HG02938 (cell line): ENCODE measurements at regions not wholly inside any gene's neighbourhood (a gene's known extent, or its start where the extent isn't known, plus 50 kb on each side); places are given as distances from the start of the nearest gene placed in this dataset.
"Not testable (repeated sequence)": the region's sequence is repeated elsewhere in the genome, so short reads cannot be mapped to it uniquely, and the experiment has no call there.

Experiments
- ATAC-seq: cut with Tn5 transposase; IDR thresholded peaks from one replicate; pipeline ENCODE4 v1.9.1; 2021; ENCODE audit warnings: mild to moderate bottlenecking, moderate library complexity; ENCODE audit not compliant: unreplicated experiment

DNA sequence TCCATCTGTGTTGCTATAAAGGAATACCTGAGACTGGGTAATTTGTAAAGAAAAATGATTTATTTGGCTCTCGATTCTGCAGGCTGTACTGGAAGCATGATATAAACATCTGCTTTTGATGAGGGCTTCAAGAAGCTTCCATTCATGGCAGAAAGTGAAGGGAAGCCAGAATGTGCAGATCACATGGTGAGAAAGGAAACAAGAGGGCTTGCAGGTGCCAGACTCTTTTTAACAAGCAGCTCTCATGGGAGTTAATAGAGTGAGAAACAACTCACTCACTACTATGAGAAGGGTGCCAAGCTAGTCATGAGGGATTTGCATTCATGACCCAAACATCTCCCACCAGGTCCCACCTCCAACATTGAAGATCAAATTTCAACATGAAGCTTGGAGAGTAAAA lies 247.2 kb downstream of the ZIC4 start:
- ATAC-seq = no peak

DNA sequence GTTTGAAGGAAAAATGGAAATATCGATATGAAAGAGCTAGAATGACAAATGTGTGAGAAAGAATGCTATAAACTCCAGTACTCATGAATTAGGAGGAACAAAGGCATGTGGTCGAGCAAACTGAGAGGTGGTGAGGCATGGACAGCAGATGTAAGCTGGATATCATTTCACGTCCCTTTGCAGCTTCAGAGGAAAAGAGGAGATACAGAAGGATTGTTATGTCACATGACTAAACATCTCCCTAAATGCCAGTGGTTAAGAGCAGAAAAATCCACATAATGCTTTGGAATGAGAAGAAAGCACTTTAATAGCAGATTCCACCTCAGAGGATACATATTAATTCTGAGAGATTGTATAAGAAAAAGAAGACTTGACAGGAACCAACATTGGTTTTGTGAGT lies 248.7 kb downstream of the ZIC4 start:
- no peak for ATAC-seq

DNA sequence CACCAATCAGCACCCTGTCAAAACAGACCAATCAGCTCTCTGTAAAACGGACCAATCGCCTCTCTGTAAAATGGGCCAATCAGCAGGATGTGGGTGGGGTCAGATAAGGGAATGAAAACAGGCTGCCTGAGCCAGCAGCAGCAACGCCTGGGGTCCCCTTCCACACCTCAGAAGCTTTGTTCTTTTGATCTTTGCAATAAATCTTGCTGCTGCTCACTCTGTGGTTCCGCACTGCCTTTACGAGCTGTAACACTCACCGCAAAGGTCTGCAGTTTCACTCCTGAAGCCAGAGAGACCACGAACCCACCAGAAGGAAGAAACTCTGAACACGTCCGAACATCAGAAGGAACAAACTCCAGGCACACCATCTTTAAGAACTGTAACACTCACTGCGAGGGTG lies 251.4 kb downstream of the ZIC4 start:
- not testable (repeated sequence) for ATAC-seq

DNA sequence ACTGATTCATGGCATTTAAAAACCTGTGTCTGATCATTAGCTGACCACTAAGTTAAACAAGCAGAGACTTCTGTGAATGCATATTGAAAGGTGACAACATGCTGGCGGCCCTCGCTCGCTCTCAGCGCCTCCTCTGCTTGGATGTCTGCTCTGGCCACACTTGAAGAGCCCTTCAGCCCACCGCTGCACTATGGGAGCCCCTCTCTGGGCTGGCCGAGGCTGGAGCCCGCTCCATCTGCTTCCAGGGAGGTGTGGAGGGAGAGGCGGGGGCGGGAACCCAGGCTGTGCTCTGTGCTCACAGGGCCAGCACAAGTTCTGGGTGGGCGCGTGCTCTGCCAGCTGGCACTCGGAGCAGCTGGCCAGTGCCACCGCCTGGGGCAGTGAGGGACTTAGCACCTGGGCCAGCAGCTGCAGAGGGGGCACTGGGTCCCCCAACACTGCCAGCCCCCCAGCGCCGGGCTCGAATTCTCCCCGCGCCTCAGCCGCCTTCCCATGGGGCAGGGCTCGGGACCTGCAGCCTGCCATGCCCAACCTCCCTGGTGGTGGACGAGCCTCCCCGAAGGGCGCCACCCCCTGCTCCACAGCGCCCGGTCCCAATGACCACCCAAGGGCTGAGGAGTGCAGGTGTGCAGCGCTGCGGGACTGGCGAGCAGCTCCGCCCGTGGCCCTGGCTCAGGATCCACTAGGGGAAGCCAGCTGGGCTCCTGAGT lies 252.4 kb downstream of the ZIC4 start:
- ATAC-seq = no peak

DNA sequence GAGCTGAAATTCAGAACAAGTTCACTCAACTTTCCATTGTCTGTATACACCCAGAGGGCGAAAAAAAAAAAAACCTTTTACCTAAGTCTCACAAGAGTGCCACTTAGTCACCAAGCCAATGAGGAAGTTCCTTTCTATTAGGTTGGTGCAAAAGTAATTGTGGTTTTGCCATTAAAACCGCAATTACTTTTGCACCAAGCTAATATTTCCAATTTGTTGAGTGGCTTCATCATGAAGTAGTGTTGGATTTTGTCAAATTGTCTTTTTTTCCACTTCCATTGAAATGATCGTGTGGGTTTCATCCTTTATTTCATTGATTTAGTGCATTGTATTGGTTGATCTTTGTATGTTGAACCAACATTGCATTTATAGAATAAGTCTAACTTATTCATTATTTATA lies 253.9 kb downstream of the ZIC4 start:
- ATAC-seq = no peak

DNA sequence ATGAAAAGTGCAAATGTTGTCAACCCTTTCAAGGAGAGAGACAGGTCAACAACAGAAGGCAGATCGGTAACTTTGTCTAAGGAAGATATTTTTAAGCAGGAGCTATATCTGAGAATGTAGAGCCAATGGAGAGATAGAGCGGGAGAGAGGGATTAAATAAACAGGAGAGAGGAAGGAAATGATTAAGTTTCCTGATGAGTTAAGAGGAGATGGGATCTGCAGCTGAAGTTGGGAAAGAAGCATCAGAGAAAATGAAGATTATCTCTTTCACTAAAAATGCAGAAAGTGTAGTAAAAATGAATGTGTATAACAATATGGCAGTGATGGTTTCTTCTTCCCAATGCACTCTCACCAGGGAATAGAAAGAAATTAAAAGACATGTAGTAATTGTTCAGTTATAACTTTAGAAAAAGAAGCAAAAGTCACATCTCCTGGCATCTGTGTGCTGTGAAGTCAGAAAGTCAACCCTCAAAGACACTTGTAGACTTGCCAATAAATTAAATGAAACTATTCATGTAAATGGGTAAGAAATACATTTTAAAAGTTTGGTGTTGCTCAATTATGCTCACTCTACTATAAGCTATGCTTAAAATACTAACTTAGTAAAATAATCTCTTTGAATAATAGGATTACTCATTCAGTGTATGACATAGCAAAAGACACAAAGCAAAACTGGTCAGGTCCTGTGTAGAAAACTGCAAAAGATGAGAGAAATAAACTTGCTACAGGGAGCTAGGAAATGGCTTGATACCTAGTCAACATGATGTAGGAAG lies 264.6 kb downstream of the ZIC4 start:
- no peak for ATAC-seq

DNA sequence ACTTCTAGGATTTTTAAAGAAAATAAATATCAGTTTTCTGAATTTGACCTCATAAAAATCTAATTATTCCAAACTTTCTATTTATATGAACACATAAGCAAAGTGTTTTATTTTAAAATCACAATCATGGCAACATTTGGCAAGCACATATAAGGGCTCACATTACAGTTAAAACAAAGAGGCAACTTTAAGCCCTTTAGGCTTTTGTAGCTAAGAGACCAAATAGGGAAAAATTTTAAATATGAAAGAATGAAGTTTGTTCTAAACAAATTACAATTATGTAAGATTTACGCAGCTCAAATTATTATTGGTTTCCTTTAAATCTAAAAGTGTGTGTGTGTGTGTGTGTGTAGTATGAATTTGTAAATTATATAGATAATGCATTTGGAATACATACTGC lies 267.0 kb downstream of the ZIC4 start:
- no peak for ATAC-seq

DNA sequence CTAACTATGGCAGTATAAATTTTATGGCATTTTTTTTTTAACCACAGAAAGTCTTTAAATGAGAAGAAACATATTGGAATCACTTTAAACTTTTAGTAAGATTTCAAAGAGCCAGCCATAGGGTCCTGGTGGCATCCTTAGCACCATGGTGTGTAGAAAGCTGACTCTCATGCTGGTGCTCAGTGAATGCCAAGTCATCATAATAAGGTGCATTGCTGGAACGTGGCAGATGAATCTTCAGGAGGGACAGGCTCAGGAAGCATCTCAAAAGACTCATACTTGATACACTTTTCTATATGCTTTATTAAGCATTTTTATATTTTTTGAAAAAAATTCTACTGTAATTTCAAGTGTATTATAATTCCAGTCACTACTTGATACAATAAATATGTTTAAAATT lies 274.2 kb downstream of the ZIC4 start:
- ATAC-seq = no peak

DNA sequence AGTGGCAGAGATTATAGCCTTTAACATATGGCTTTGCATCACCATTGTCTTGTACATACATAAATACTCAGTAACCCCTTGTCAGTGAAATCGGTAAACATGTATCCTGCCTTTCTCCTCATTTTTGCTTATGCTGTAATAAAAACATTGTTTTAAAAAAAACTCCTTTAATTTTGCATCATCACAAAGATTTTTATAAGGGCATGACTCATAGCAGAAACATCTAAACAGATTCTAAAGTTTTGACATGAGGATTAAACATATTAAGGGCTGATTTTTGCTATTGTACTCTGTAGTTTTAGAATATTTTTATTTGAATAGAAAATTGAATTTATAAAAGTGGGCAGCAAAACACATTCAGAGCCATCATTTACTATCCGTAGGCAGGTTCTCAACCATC lies 275.9 kb downstream of the ZIC4 start:
- no peak for ATAC-seq

DNA sequence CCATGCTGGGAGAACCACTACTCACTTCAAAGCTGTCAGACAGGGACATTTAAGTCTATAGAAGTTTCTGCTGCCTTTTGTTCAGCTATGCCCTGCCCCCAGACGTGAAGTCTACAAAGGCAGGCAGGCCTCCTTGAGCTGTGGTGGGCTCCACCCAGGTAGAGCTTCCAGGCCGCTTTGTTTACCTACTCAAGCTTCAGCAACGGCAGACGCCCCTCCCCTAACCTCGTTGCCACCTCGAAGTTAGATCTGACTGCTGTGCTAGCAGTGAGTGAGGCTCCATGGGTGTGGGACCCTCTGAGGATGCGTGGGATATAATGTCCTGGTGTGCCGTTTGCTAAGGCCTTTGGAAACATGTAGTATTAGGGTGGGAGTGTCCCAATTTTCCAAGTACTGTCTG lies 276.7 kb downstream of the ZIC4 start:
- no peak for ATAC-seq

DNA sequence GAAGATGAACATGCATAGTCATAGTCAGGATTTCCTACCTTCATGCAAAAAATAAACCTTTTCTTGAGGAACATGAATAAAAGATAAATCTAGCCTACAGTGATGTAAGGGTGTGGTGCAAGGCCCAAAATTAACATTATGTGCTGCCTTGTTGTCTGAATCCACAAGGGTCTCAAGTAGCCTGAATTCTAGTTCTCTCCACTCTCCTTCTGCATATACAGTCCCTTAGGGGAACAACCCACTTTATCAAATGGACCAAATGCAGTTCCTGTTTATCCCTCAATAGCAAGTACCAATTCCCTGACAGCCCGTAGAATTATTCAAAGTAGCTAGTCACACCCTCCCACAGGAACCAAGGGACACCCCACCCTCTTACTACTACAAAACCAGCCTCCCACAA lies 284.0 kb downstream of the ZIC4 start:
- no peak for ATAC-seq

DNA sequence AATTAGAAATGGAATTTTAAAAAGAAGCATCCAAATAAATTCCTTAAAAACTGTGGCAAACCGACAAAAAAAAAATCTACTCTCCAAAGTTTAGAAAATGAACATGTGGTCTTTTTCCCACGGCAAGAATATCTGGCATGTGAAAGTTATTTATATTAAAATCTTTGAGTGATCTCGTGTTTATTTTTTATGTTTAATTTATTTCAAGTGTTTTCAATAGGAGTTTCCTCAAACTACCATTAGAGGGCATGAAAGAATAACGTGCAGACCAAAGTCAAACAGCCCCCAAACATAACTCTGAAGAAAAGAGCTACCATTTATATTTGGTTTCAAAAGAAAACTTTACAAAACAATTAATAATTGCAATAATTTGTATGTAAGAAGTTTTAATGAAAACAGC lies 286.4 kb downstream of the ZIC4 start:
- no peak for ATAC-seq

DNA sequence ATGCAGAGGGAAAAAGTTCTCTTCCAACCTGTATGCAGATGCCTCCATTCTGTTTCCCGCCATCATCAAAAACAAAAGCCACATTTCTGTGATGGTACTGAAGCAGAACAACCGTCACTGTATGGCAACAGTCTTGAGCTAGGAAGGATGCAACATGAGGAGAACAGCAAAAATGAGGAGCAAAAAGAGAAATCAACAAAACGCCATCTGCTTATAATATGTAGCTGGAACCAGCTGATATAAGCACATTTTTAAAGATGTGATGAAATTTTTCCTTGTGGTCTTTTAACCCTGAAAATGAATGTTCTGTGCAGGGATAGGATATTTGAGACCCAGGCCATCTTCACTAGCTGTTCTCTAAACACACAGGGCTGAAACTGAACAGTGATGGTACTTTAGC lies 287.0 kb downstream of the ZIC4 start:
- no peak for ATAC-seq

DNA sequence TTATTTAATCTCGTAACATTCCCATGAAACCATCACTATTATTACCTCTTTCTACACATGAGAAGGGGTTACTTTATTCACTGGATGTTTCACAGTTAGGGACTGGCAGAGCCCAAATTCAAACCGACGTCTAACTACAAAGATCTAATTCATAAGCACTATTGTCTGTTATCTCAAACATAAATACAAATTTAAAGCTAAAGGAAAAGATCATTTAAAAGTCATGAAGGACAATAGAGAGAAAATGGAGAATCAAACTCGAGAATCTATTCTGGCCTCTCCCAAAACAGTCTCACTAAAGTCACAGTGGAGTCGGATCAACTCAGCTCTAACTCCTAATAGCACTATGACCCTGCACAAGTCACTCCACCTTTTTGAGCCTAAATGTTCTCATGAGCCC lies 287.7 kb downstream of the ZIC4 start:
- ATAC-seq = no peak

DNA sequence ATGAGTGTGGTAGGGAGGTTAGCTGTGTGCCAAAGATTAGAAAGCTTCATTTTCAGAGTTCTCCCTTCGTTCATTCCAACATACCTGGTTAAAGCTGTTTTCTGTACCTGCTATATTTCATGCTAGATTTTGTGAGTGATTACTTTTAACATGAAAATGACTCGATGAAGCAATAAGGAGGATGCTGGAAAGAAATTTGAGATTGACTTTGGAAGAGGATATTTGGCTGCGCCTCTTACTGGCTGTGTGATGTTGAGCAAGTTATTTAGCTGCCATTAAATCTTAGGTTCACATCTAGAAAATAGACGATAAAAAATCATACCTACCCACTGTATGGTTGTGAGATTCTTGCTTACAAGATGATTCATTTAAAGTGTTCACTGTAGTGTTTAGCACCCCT lies 288.7 kb downstream of the ZIC4 start:
- ATAC-seq = no peak

DNA sequence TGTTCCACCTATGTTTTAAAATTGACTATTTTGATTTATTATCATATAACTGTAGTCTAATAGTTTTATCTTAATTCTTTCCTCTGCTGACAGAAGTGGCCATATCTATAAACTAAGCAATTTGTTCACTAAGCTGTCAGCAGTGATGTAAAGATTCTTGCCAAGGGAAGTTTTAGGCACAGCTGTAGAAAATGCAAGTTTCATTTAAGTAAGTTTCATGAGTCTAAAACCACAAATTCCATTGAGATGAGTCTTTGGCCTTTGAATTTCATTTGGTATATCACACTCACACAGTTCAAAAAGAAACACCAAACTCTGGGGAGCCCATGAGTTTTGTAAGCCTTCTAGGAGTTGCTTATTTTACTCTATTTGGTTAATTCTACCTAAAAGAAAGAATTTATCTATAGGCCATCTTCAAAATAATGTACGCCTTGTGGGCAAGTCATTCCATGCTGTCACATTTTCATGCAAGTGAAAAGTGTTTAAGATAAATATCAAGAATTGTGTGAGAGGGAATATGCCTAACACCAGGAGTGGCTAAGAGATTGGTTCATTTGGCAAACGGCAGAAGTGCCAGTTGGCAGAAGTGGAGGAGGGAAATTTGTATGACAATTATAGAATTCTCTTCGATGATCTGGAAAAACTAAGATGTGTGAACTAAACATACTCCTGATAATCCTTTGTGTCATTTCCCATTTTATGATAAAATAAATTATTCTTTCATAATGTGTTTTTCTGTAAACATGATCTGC lies 292.9 kb downstream of the ZIC4 start:
- ATAC-seq = no peak

DNA sequence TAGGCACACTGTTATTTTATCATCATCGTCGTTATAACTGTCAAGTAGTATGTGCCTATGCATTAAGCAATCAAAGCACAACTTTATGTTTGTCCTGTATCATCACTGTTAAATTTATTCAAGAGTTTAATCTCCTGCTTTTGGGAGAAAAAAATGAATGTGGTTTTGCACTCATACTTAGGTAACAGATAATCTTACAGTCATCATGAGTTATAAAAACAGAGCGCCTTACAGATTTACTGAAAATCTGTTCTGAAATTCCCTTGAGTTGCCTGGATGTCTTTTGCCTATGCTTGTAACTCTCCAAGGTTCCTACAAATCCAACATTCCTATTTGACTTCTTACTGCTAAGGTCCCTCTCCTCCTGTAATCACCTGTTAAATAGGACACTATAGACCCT lies 307.3 kb downstream of the ZIC4 start:
- ATAC-seq = no peak

DNA sequence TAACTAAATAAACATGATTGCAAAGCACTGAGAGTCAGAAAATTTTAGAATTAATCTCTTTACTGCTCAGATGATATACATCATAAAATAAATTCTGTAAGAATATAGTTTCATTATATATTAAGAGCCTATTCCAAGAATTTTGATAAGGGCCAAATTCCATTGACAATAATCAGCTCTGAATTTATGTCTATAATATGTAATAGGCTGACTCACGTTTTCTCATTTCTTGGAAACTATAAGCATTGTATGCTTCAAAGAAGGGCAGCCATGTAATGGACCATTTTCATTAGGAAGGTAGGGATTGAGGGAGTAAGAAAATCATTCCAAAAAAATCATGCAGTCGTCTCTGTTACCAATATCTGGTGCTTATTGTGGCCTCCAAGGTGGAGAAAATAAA lies 315.9 kb downstream of the ZIC4 start:
- no peak for ATAC-seq

DNA sequence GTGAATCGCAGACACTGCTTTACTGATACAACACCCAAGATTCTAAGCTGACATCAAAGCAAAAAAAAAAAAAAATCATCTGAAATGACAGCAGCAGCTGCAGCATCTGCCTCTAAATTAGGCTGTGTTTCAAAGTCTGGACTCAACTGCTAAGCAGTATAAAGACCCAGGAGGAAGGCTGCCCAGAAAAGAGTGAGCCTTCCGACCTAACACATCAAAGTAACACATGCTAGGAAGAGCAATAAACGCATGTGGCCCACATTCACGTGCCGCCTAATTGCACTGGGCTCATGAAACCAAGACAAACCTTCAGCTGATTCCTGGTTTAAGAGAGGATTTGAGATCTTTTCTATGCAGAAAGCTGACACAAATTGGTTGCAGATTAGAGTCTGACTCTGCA lies 317.1 kb downstream of the ZIC4 start:
- ATAC-seq = no peak

DNA sequence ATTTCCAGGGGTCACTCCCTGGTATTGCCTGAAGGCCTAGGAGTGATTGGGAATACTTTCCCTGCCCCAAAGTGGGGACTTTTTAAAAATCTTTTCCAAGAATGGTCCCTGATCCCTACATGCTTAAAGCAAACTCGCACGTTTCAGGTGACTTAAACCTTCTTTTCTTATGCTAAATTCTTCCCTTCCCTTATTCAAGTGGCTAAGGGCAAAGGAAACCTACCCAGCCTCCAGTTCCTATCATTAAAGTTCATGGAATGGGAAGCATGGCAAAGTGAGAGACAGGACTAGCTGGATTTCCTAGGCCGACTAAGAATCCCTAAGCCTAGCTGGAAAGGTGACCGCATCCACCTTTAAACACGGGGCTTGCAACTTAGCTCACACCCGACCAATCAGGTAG lies 346.8 kb downstream of the ZIC4 start:
- not testable (repeated sequence) for ATAC-seq

DNA sequence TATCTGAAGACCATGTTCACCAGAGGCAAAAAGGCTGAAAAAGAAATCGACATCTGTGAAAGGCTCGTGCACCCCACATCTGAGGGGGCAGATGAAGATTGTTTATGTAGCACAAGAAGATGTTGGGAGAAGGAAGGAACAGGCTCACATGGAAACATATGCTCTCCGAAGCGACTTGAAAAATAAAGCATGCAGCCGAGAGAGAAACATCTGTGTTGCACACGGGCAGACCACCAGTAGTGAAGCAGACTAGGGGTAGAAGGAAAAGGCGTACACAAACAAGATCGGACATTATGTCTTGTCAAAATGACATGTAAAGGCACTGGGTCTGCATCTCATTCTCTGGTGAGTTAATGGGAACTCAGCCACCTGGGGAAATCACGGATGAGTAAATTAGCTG lies 356.5 kb downstream of the ZIC4 start:
- no peak for ATAC-seq

DNA sequence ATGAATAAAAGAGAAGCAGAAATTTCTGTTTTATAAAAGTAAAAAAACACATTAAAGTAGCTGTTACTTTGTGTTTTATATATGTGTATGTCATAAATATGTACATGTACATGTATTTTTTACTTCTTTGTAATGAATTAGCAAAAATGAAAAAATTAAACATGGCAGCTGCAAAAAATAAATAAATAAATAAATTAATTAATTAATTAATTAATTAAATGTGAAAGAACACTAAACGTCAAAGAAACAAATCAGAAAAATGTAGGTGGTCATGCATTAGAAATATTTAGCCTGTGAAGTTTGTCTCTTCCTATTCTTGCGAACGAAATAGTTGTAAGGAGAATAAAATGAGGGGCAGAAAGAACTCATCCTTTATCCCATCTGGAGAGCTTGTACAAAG lies 357.0 kb downstream of the ZIC4 start:
- ATAC-seq = no peak
